AG04449 (cell line): ENCODE measurements at regions not wholly inside any gene's neighbourhood (a gene's known extent, or its start where the extent isn't known, plus 50 kb on each side); places are given as distances from the start of the nearest gene placed in this dataset.

Experiments
- CTCF ChIA-PET: fragments of 350-600 bp; formaldehyde crosslinking; extraction: SDS; loops from one replicate; lab custom pipeline; 2021; ENCODE audit warnings: antibody characterized with exemption; lab: Yijun Ruan, JAX
- POLR2A ChIA-PET: fragments of 400-600, 350-600 bp; formaldehyde crosslinking; extraction: SDS; loops from one replicate; lab custom pipeline; 2020; ENCODE audit warnings: antibody characterized with exemption, inconsistent platforms; lab: Yijun Ruan, JAX
- DNase-seq: peaks from one replicate; pipeline ENCODE4 v3.0.0-alpha.2; 2010; ENCODE audit warnings: low read depth, low spot score
- H3K4me3 ChIP-seq: 2 replicates; pipeline ENCODE4 v1.5.1; 2011; ENCODE audit warnings: low read depth, mild to moderate bottlenecking, control low read depth, low read length
- CTCF ChIP-seq: IDR thresholded peaks from one replicate; pipeline ENCODE4 v1.5.1; 2011; ENCODE audit warnings: mild to moderate bottlenecking, moderate library complexity, low read length, control low read depth, inconsistent platforms; ENCODE audit not compliant: insufficient read depth; ENCODE audit errors: missing control alignments

DNA sequence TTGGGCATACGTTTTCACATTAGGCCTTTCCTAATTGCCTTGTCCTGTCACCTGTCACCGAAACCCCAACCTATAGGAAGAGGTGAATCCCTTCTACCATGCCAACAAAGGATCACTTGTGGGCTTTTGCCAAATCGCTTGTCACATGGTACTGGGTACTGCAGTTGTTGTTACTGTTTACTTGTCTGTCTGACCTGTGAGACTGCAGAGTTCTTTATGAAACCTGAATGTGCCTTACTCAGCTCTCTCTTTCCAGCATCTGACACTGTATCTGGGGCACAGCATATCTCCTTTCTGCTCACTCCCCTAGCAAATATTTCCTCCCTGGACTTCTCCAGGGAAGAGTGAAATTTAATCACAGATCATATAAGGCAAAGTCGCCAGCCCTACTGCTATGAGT lies 1272.4 kb downstream of the CDH8 start:
- H3K4me3 ChIP-seq, result no peak overlapping the region
- CTCF ChIA-PET, result no interaction called here
- no peak for TF ChIP-seq CTCF
- DNase-seq, result no peak
- POLR2A ChIA-PET, result no interaction called here

- CTCF ChIA-PET, result no interaction called here
- no peak overlapping the region for H3K4me3 ChIP-seq
- POLR2A ChIA-PET, result no interaction called here
- no peak for DNase-seq
- TF ChIP-seq CTCF, result no peak
Observed at GRCh38 chr16:60755907-60756306, 1280.3 kb downstream of the CDH8 start.

DNA sequence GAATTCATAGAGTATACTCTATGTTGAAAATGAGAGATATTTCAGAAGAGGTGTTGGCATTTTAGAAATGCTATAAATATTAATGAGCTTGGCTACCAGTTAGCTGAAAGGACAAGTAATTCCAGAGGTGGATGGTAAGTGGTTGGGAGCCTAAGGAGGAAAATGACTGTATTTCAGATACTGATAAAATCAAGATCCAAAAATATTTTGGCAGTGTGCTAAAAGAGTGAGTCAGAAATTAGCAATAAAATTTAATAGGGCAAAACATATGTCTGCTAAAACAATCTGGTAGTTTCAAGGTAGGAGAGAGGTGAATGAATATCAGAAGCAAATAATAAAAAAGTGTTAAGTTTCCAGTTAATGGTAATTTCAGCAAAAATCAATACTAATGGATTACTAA lies 1287.9 kb downstream of the CDH8 start:
- POLR2A ChIA-PET, result no interaction called here
- H3K4me3 ChIP-seq, result no peak overlapping the region
- TF ChIP-seq CTCF, result no peak
- DNase-seq, result no peak
- CTCF ChIA-PET, result no interaction called here

GRCh38 chr16:60744198-60744597 lies 1292.0 kb downstream of the CDH8 start:
- DNase-seq, result no peak
- ChIA-PET POLR2A (no interaction called here), CTCF (no interaction called here)
- no peak overlapping the region for H3K4me3 ChIP-seq
- no peak for TF ChIP-seq CTCF

GRCh38 chr16:60741810-60742209 lies 1294.4 kb downstream of the CDH8 start:
- DNase-seq, result no peak
- ChIA-PET POLR2A (no interaction called here), CTCF (no interaction called here)
- no peak overlapping the region for H3K4me3 ChIP-seq
- no peak for TF ChIP-seq CTCF

- DNase-seq, result no peak
- ChIA-PET POLR2A (no interaction called here), CTCF (no interaction called here)
- H3K4me3 ChIP-seq, result no peak overlapping the region
- no peak for TF ChIP-seq CTCF
Observed at GRCh38 chr16:60739737-60740683, 1296.2 kb downstream of the CDH8 start.
